Stimulated activated CD8-positive, alpha-beta memory T cell treated with anti-CD3 and anti-CD28 coated beads, Interleukin-7, amount 100 ng/mL, for 48 hours (primary cell): ENCODE measurements at regions not wholly inside any gene's neighbourhood (a gene's known extent, or its start where the extent isn't known, plus 50 kb on each side); places are given as distances from the start of the nearest gene placed in this dataset.
"Not testable (repeated sequence)": the region's sequence is repeated elsewhere in the genome, so short reads cannot be mapped to it uniquely, and the experiment has no call there.

Experiments used
- DNase-seq, 2 donors: peaks; one replicate each; pipeline ENCODE4 v3.0.0-alpha.2; 2020; ENCODE audit warnings: low read depth in 1 of 2; ENCODE audit errors: extremely low read depth in 1 of 2

DNA sequence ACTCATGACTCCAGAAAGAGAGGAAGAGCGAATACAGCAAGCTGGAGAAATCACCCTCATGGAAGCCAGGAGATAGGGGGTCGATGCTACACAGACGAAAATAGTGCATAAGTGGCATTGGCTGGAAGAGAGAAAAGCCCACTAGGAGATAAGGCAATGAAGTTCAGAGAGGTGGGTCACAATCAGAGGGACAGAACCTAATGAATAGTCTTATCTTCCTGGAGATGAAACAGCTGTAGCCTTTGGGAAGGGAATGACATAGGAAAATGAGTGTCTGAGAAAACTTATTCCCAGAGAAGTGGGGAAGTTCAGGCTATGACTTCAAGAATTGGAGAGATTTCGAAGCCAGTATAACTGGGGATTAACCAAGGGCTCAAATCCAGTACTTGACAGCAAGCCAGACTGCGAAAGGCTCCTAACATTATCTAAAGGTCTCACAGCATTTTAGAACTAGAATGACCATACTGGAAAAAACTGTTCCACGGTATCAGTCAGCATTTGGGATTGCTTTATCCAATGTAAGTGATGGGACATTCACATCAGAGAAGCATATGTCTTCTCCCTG is 211.1 kb downstream of the ZNF365 start:
- no peak for DNase-seq

DNA sequence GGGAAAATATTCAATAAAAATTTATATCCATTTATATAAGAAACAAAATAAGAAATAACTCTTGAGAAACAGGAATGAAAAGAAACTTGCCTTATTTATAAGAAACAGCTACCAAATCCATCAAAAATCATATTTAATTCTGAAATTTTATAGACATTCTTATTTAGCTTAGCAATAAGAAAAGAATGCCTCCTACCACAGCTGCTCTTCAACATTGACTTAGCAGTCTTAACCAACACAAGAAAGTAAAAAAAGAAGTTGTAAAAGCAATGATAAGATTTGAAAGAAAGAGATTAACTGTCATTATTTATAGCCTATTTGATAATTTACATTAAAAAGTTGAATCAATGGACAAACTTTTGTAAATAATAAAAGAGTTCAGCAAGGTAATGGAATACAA is 212.8 kb downstream of the ZNF365 start:
- DNase-seq, result no peak

DNA sequence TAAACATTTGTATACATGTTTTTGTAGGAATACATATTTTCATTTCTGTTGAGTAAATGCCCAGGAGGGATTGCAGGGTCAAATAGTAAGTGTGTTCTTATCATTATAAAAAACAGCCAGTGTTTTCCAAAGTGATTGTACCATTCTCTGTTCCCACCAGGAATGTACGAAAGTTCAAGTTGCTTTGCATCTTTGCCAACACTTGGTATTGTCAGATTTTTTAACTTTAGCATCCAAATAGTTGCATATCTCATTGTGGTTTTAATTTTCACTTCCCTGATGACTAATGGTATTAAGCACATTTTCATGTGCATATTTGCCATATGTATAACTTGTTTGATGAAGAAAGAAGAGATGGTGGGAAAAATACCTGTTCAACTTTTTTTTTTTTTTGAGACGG is 213.9 kb downstream of the ZNF365 start:
- DNase-seq, result no peak

DNA sequence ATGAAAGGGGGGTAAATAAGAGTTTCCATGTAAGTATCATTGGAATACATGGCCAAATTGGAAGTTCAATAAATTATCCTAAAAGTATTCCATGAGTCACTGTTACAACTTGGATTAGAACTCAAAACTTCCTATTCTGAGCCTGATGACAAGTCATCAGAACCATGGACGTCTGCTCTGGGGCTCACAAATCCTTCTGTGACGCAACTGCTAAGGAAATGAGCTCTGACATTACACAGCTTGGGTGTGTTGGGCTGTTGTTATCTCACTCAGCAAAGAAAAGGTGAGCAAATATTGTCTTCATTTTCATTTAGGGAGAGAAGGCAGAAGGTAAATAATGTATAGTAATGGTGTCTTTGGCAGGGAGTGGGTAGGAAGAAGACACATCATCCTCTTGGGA is 214.8 kb upstream of the ADO start:
- no peak for DNase-seq

DNA sequence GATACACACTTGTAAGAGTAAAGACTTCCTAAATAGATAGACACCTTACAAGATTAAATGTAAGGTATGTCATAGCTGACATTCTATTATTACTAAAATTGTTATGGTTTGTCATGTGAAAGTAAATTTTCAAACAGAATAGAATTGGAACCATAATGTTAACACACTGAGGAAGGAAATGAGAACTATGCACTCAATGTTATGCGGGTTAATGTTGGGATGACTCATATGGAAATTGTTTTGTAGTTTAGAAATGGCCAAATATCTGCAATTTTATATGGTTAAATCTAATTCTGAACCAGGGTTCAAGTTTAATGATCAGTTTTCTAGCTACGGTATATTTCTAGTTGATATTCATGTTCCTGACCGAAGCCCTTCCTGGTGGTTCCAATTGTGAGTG is 214.2 kb upstream of the ADO start:
- no peak for DNase-seq

DNA sequence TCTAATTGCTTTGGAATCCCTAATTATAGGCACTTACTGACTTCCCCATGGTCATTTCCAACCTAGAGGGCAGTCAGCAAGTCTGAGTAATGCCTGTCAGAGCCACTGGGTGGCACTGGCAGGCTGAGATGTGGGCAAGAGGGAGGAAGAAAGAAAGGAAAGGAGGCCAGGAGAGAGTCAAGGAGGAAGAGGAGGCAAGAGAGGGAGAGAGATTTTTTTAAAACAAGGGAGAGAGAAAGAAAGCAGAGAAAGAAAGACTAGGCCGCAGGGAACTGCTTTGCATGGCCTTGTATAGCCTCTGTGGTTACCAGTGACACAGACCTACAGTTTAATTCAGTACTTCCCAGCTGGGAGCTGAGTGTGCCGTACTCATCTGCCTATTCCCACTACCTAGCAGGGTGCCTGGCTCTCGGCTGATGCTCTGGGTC is 210.4 kb upstream of the ADO start:
- DNase-seq, result peak in 1 of 2 donors; percentile 13

DNA sequence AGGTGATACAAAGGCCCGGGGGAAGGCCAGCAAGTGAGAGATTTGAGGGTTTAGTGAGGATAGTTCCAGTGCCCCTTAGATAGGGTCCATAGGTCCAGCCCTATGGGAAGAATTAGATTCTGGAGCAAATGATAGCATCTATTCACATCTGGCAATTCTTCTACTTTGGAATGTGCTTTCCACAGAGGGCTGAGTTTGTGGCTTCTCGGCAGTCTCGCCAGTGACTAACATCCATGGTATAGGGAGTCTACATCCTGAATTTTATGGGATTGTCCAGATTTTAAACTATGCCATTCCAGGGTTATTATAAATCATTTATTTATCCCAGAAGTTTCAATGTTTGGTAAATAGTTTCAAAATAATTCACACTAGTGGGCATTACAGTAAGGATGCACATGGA is 207.3 kb upstream of the ADO start:
- DNase-seq, result no peak

DNA sequence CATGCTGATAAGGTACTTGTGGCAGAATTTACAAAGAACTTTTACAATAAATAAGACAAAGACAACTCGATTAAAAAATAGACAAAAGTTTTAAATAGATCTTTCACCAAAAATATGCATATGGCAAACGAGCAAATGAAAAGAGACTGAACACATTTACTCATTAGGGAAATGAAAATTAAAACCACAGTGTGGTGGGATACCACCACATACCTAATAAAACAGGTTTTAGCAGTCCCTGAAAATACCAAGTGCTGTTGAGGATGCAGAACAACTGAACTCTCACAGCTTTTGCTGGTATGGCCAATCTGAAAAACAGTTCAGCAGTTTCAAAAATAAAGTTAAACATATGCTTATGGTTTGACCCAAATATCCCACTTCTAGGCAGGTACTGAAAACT is 205.4 kb upstream of the ADO start:
- no peak for DNase-seq

DNA sequence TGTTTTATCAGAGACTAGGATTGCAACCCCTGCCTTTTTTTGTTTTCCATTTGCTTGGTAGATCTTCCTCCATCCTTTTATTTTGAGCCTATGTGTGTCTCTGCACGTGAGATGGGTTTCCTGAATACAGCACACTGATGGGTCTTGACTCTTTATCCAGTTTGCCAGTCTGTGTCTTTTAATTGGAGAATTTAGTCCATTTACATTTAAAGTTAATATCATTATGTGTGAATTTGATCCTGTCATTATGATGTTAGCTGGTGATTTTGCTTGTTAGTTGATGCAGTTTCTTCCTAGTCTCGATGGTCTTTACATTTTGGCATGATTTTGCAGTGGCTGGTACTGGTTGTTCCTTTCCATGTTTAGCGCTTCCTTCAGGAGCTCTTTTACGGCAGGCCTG is 198.0 kb upstream of the ADO start:
- DNase-seq, result not testable (repeated sequence)

DNA sequence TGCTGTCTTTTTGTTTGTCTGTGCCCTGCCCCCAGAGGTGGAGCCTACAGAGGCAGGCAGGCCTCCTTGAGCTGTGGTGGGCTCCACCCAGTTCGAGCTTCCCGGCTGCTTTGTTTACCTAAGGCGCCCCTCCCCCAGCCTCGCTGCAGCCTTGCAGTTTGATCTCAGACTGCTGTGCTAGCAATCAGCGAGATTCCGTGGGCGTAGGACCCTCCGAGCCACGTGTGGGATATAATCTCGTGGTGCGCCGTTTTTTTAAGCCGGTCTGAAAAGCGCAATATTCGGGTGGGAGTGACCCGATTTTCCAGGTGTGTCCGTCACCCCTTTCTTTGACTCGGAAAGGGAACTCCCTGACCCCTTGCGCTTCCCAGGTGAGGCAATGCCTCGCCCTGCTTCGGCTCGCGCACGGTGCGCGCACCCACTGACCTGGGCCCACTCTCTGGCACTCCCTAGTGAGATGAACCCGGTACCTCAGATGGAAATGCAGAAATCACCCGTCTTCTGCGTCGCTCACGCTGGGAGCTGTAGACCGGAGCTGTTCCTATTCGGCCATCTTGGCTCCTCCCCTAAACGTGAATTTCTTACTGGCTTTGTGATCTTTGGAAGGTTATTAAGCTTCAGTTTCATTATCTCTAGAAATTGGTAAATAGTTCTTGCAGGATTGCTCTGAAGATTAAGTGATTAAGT is 196.2 kb upstream of the ADO start:
- not testable (repeated sequence) for DNase-seq

DNA sequence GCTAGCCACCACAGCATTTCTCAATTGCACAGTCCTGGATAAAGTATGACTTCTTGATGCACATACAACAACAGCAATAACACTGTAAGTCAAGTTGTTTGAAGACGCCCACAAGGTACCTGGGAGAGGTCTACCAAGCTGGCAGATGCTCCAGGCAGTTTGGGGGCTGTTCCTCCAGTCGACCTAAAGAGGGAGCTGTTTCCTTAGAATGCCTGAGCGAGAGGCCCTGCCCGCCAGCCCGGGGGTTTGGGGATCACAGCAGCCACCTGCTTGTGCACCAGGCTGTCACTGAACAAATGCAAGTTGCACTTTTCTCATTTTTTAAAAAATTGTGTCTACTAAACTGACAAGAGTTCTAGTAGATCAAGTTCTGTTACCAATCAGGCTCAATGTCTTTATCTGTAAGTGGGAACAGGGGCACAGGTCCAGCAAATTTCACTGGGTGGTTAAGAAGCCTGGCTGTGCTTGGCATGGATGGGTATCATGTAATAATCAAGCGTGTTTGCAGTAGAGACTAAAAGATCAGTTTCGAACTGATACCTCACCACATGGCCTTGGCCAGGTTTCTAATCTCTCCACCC is 193.8 kb upstream of the ADO start:
- peak in 1 of 2 donors; percentile 60 for DNase-seq

DNA sequence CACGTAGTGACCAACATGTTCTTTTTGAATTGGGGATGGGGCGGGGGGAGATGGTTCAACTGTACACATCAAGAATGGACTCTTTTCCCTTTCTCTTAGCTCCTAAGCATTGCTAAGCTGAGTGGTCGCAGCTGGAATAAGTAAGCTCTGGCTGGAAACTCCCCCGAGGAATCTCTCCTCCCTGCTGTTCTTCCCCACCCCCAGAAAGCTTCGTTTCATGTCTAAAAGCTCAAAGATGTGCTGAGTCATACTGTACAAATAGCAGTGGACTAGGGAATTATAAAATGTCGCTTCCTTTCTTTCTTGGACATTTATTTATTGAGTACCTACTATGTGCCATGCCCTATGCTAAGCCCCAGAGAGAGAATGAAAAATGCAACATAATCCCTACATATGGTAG is 191.1 kb upstream of the ADO start:
- DNase-seq, result no peak

DNA sequence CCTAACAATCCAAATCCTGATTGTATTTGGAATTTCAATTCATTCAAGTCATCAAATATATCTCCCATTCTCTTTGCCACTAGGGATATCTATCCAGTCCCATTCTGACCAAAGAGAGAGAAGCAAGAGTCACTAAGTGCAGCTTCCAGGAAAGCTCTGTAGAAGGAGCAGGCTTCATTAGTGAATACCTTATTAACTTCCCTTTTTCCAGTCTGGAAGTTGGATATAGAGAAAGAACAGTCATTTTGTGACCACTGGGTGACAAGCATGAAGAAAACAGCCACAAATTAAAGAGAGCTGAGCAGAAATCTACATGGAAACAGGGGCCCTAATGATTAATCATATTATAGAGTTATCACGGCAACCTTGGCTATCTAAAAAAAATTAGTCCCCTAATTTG is 190.7 kb upstream of the ADO start:
- no peak for DNase-seq

DNA sequence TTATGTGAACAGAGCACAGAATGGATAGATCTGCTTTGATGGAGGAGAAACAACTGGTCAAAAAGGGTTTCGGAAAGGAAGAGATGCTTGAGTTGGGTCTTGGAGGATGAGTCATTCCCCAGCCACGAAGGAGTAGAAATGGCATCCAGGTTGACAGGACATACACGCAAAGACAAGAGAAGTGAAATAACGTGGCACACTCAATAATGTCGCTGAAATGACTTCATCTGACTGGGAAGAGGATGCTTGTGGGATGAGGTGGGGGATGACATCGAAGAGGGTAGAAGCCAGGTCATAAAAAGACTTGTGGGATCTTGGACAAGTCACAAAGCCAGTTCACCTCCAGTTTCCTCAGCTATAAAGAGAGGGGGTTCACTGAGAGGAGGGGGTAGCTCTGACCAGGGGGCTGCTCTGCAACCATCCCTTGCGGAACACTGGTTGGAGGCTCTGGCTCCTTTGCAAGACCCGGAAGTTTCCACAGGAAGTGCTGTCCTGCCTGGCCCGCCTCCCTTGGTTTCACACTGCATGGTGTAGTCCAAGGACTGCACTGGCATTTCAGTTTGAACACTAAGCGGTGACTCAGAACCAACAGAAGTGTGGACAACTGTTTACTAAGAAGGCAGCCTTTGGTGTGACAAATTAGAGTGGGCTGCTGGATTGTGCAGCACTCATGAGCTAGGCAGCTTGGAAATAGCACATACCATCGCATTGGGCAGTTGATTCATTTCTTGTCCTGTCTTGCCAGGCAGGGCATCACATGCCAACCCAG is 189.9 kb upstream of the ADO start:
- DNase-seq, result peak; percentile 35 to 60

DNA sequence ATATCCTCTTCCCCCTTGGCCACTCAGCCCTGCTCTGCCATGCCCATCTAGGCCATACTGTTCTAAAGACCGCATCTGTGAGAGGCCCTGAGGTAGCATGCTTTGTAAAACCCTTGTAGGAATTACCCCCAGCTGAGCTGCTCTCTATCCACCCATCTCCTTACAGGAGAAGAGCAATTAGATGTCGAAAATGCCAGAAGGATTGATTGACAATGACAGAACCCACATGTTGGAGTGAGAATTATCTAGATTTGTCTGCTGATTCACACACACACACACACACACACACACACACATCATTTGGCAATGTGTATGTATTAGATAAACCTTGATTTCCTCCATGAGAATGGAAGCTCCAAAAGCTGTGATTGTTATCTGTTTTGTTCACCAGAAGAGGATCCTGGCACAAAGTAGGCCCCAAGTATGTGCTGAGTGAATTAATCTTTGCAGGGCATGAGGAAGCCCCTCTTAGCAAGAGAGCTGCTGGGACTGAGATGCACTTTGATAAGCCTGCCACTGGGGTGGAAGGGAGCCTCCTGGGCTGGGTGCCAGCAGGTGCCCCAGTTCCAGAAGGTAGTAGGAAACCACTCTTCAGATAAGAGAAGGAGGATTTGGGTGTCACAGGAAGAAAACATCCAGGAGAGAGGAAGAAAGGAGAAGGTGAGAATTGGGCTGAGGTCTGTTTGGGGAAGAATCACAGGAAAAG is 187.5 kb upstream of the ADO start:
- no peak for DNase-seq

DNA sequence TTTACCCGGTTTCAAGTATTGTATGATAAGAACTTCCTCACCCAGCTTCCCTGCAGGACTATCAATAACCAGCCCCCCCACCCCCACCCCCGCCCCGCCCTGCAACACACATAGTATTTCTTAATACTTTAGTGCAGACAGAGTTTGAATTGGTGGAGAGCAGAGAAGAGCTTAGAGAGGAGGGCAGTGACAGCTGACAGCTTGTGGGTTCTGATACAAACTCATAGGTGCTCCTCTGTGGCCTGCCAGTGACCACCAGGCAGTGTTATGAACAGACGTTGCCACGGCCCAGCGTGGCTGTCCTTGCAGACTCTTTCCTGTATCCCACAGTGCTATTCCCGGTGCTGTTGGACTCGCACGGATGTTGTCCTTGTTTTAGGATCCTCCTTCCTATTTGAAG is 186.9 kb upstream of the ADO start:
- DNase-seq, result no peak

DNA sequence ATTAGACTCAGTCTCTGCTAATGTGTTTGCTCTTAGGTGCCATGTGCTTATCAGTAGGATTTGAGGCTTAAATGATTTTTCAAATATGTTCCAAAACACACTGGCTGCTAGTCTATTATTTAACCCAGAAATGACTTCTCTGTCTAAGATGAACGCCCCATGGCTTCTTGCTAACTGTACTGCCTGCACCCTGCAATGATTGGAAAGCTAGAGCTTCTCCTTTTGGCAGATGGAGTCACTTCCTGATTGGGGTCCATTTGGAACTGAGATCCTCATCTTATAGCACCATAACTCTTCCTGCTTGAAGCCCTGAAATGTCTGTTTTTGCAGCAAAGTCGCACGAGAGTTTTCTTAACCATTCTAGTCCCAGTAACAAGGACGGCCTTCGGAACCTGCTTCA is 186.5 kb upstream of the ADO start:
- DNase-seq, result no peak

DNA sequence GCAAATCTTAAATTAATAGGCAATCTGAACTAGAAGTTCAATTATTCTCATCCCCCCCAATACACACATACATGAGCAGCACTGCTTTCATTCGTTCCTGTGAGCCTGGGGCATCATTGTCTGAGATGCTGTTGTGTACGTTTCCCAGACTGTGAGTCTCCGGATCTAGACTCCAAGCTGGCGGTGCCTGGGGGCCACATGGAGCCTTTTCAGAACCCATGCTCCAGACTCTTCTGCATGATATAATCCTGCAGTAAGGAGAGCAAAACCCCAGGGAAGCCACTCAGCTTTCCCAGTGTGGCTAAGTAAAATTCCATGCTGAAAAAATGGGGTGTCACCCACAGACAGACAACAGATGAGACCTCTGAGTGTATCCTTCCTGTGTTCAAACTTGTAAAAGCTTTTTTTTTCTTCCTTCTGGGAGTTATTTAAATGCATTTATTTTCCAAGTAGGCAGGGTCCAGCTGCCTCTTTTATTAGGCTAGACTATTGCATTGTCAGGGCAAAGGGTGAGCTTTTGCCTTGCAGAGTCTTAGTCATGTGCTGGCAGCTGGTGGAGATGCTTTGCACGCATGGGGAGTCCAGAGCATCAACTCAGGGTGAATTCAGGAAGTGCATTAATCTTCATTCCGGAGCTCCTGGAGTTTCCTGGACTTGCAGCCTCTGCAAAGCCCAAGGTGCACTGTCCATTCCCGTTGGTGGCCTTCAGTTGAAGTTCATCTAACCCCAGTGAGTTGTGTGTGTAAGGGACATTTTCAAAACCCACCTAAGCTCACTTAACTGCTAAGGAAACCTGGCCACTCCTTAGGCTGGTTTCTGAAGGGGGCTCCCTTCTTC is 185.7 kb upstream of the ADO start:
- no peak for DNase-seq

DNA sequence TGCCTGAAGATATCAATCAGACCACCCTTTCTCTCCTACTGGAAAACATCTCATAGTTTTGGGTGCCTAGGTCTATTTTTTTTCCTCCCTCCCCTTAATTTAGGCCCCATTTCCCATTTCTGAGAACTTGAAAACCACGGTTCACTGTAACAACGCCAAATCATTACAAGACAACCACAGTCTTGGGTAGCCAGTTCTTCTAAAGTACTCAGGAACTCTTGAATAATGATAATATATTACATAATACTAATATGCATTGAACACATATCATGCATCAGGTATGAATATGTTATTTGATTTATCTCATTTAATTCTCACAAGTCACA is 185.1 kb upstream of the ADO start:
- no peak for DNase-seq

DNA sequence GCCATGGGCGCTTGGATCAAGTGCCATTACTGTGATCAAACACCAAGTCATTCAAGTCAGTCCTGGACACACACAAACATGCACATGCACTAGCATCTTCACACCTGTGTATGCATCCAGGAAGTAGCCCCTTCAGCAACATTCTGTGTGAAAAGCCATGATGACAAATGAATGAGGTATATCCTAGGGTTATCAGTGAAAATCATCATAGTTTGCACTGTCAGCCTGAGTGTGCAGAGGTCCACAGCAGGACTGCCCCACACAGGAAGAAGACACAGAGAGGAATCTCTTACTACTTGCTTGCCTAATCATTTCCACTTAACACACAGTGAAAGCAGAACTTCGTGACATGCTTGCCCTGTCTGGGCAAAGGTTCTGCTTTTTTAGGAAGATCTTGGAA is 184.0 kb upstream of the ADO start:
- DNase-seq, result no peak

DNA sequence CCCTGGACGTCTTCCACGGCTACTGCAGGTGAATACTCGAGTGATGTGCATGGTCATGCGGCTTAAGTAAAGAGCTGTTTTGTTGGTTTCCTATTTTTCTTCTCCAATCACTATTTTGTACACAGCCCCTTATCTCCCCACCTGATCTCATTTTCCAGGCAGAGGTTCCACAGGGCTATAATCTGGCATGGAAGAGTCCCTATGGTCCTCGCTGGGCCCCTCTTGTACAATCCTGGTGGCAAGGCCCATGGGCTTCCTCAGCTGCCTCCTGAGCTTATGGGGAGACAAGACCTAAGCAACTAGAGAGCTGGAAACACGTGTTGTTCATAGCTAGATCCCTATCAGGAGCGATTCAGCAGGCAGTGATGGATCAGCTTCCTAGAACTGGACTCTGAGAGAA is 181.3 kb upstream of the ADO start:
- no peak for DNase-seq
